HepG2 (cell line): ENCODE measurements at regions not wholly inside any gene's neighbourhood (a gene's known extent, or its start where the extent isn't known, plus 50 kb on each side); places are given as distances from the start of the nearest gene placed in this dataset.

Experiments
- ATAC-seq: fragments of 200-7000 bp; cut with Tn5 transposase; 3 replicates; pipeline ENCODE4 v1.9.1; 2020; ENCODE audit warnings: mild to moderate bottlenecking, moderate library complexity
- BruUV-seq: library from RNA; stranded (reverse); fragments of 400-500 nt; replicated peaks from 2 replicates; lab custom pipeline; 2021; lab: Mats Ljungman, UMichigan
- CTCF ChIA-PET: fragments of 300-600 bp; formaldehyde crosslinking; extraction: SDS; loops from one replicate; lab custom pipeline; 2021; ENCODE audit warnings: low total read pairs, inconsistent platforms, low intra/inter-chr PET ratio; lab: Yijun Ruan, JAX
- POLR2A ChIA-PET: fragments of 350-600 bp; sonication (Branson Sonifier 250); formaldehyde crosslinking; loops from one replicate; lab custom pipeline; 2020; ENCODE audit warnings: antibody characterized with exemption, inconsistent platforms; lab: Yijun Ruan, JAX
- DNase-seq: peaks from one replicate; pipeline ENCODE4 v3.0.0-alpha.2; 2015; ENCODE audit warnings: low spot score
- FAIRE-seq: peaks from 3 replicates; lab custom pipeline; 2011; peaks lifted over from hg19 to GRCh38; lab: Jason Lieb, UNC
- H2AFZ ChIP-seq: one replicate; pipeline ENCODE4 v1.6.1; 2011; ENCODE audit warnings: low read length, inconsistent platforms
- H3K27ac ChIP-seq: fragments of 300-600 bp; 3 replicates; pipeline ENCODE4 v1.8.0; 2011; ENCODE audit warnings: mixed run types, mild to moderate bottlenecking, mixed read lengths, low read length, inconsistent platforms; ENCODE audit not compliant: insufficient read depth; ENCODE audit errors: extremely low read length
- H3K27me3 ChIP-seq, 2 experiments: fragments of 200-600 bp in 1 of 2; 2 replicates in 1 of 2; 3 replicates in 1 of 2; pipeline versions ENCODE4 v1.6.0 to v1.8.0; 2011; ENCODE audit warnings: low read length in 2 of 2, mild to moderate bottlenecking in 2 of 2, moderate library complexity in 2 of 2, inconsistent platforms in 1 of 2; ENCODE audit not compliant: insufficient read depth in 2 of 2, control insufficient read depth in 1 of 2
- H3K36me3 ChIP-seq, 2 experiments: fragments of 200-600 bp in 1 of 2; replicated peaks in 1 of 2; 2 replicates in 1 of 2; 3 replicates in 1 of 2; pipeline versions ENCODE4 v1.5.1 to v1.8.0; 2011; ENCODE audit warnings: low read length in 2 of 2, inconsistent platforms in 1 of 2; ENCODE audit not compliant: insufficient read depth in 2 of 2, control insufficient read depth in 1 of 2
- H3K4me1 ChIP-seq: 2 replicates; pipeline ENCODE4 v1.5.1; 2012; ENCODE audit warnings: low read length, inconsistent platforms; ENCODE audit not compliant: insufficient read depth
- H3K4me2 ChIP-seq: 2 replicates; pipeline ENCODE4 v1.6.0; 2011; ENCODE audit warnings: low read depth, low read length, inconsistent platforms
- H3K4me3 ChIP-seq, 3 experiments: fragments of 200-600 bp in 1 of 3; sonication (generic), shearing (Covaris generic) in 1 of 3; replicated peaks in 1 of 3; 2 replicates each; pipeline ENCODE4 v1.5.1; 2011 to 2016; ENCODE audit warnings: low read length in 3 of 3, inconsistent platforms in 2 of 3, low read depth in 2 of 3, mild to moderate bottlenecking in 2 of 3, control low read depth in 1 of 3, mixed read lengths in 1 of 3; ENCODE audit not compliant: insufficient read depth in 1 of 3
- H3K79me2 ChIP-seq: one replicate; pipeline ENCODE4 v1.6.1; 2011; ENCODE audit warnings: low read length, inconsistent platforms; ENCODE audit not compliant: insufficient read depth
- H3K9ac ChIP-seq: 2 replicates; pipeline ENCODE4 v1.6.0; 2011; ENCODE audit warnings: mild to moderate bottlenecking, low read depth, low read length, inconsistent platforms; ENCODE audit not compliant: insufficient read depth
- H3K9me3 ChIP-seq: 2 replicates; pipeline ENCODE4 v1.5.1; 2012; ENCODE audit warnings: mild to moderate bottlenecking, low read length
- H4K20me1 ChIP-seq: 2 replicates; pipeline ENCODE4 v1.6.0; 2011; ENCODE audit warnings: inconsistent platforms, mild to moderate bottlenecking, low read length, moderate library complexity; ENCODE audit not compliant: insufficient read depth
- JDP2 ChIP-seq: sonication (generic); formaldehyde crosslinking; IDR thresholded peaks from 2 replicates; pipeline ENCODE4 v1.8.1; 2022; ENCODE audit warnings: missing genetic modification reagents, borderline replicate concordance
- THAP11 ChIP-seq: IDR thresholded peaks from 2 replicates; pipeline ENCODE4 v1.6.1; 2016; ENCODE audit warnings: missing biosample characterization, missing genetic modification reagents
- TOPORS ChIP-seq: sonication (generic); formaldehyde crosslinking; IDR thresholded peaks from 2 replicates; pipeline ENCODE4 v1.8.0; 2023; ENCODE audit warnings: mild to moderate bottlenecking, missing genetic modification reagents
- in situ Hi-C: cut with HindIII; loops from 2 replicates; pipeline ENCODE4 v1.10.0; 2017; ENCODE audit warnings: low pct_unique_long_range_greater_than_20kb; ENCODE audit not compliant: extremely low pct_ligation_motif_present
- intact Hi-C: fragments of 100-400 bp; cut with micrococcal nuclease; formaldehyde crosslinking; loops from one replicate; pipeline ENCODE4 v1.10.0; 2022; ENCODE audit not compliant: unreplicated experiment
- TF ChIP-seq, protein P1 (sequence below): sonication (generic); formaldehyde crosslinking; IDR thresholded peaks from 2 replicates; pipeline ENCODE4; 2020; ENCODE audit warnings: missing genetic modification reagents, mild to moderate bottlenecking, borderline replicate concordance
- TF ChIP-seq, protein P2 (sequence below): IDR thresholded peaks from 2 replicates; pipeline ENCODE4 v1.6.1; 2016; ENCODE audit warnings: low read depth, control low read depth

- no peak for DNase-seq
These were observed 178.2 kb downstream of the HS3ST1 start for GRCh38 chr4:11250510-11250909.

More at GRCh38 chr4:11250510-11250909, 178.2 kb downstream of the HS3ST1 start:
- Histone ChIP-seq H4K20me1 (no peaks in the 10 kb centered on the region), H3K79me2 (no peaks in the 10 kb centered on the region), H3K4me2 (no peak overlapping the region), H3K27ac (no peak overlapping the region), H3K4me3 (no peak overlapping the region), H3K4me1 (0 out of 2 replicates have a peak, but pooled peaks cover 6% of the 10 kb centered on the region), H3K9me3 (peaks cover 69% of the 10 kb centered on the region), H2AFZ (no peak overlapping the region), H3K27me3 (no peaks in the 10 kb centered on the region; a peak in 1 of 5 replicates), H3K9ac (no peak overlapping the region), H3K36me3 (no peaks in the 10 kb centered on the region)
- FAIRE-seq (no peak), ATAC-seq (no peak)
- ChIA-PET CTCF (no interaction called here), POLR2A (no interaction called here)
- BruUV-seq, result no TSS peak
- TF ChIP-seq THAP11 (no peak), TOPORS (CRISPR knock-in tag) (no peak), JDP2 (CRISPR knock-in tag) (no peak)
- TF ChIP-seq, protein P1, sequence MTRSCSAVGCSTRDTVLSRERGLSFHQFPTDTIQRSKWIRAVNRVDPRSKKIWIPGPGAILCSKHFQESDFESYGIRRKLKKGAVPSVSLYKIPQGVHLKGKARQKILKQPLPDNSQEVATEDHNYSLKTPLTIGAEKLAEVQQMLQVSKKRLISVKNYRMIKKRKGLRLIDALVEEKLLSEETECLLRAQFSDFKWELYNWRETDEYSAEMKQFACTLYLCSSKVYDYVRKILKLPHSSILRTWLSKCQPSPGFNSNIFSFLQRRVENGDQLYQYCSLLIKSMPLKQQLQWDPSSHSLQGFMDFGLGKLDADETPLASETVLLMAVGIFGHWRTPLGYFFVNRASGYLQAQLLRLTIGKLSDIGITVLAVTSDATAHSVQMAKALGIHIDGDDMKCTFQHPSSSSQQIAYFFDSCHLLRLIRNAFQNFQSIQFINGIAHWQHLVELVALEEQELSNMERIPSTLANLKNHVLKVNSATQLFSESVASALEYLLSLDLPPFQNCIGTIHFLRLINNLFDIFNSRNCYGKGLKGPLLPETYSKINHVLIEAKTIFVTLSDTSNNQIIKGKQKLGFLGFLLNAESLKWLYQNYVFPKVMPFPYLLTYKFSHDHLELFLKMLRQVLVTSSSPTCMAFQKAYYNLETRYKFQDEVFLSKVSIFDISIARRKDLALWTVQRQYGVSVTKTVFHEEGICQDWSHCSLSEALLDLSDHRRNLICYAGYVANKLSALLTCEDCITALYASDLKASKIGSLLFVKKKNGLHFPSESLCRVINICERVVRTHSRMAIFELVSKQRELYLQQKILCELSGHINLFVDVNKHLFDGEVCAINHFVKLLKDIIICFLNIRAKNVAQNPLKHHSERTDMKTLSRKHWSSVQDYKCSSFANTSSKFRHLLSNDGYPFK (CRISPR knock-in tag), result no peak
- TF ChIP-seq, protein P2, sequence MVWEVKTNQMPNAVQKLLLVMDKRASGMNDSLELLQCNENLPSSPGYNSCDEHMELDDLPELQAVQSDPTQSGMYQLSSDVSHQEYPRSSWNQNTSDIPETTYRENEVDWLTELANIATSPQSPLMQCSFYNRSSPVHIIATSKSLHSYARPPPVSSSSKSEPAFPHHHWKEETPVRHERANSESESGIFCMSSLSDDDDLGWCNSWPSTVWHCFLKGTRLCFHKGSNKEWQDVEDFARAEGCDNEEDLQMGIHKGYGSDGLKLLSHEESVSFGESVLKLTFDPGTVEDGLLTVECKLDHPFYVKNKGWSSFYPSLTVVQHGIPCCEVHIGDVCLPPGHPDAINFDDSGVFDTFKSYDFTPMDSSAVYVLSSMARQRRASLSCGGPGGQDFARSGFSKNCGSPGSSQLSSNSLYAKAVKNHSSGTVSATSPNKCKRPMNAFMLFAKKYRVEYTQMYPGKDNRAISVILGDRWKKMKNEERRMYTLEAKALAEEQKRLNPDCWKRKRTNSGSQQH, result no peak
- in situ Hi-C loops, result no loop called here
- intact Hi-C loops, result loop anchor here (5.0 kb wide), 1 partner anchor 247 kb away; no protein-coding TSS in a partner anchor
